Kidney epithelial cell (primary cell): ENCODE measurements at regions not wholly inside any gene's neighbourhood (a gene's known extent, or its start where the extent isn't known, plus 50 kb on each side); places are given as distances from the start of the nearest gene placed in this dataset.

Experiments
- DNase-seq: peaks from one replicate; pipeline ENCODE4 v3.0.0-alpha.2; 2010; ENCODE audit warnings: low read depth
- H3K27me3 ChIP-seq: 2 replicates; pipeline ENCODE4 v1.6.0; 2011; ENCODE audit warnings: low read length; ENCODE audit not compliant: control insufficient read depth, insufficient read depth
- H3K36me3 ChIP-seq: 2 replicates; pipeline ENCODE4 v1.5.1; 2011; ENCODE audit warnings: low read length; ENCODE audit not compliant: control insufficient read depth, insufficient read depth
- H3K4me3 ChIP-seq: 2 replicates; pipeline ENCODE4 v1.5.1; 2011; ENCODE audit warnings: low read depth, mild to moderate bottlenecking, control low read depth, low read length
- CTCF ChIP-seq: IDR thresholded peaks from 2 replicates; pipeline ENCODE4 v1.5.1; 2011; ENCODE audit warnings: mild to moderate bottlenecking, moderate library complexity, low read length, control low read depth, inconsistent platforms; ENCODE audit not compliant: insufficient read depth, poor library complexity, severe bottlenecking

GRCh38 chr13:30850867-30851211 lies 55.2 kb upstream of the MEDAG start:
- Histone ChIP-seq H3K36me3 (no peaks in the 10 kb centered on the region), H3K27me3 (no peaks in the 10 kb centered on the region), H3K4me3 (no peak overlapping the region)
- DNase-seq: no peak
- no peak for TF ChIP-seq CTCF

- no peak for TF ChIP-seq CTCF
- H3K4me3 ChIP-seq: no peak overlapping the region
- H3K27me3 ChIP-seq: no peaks in the 10 kb centered on the region
- DNase-seq: no peak
- H3K36me3 ChIP-seq: no peaks in the 10 kb centered on the region
Observed at GRCh38 chr13:30851697-30852096, 54.4 kb upstream of the MEDAG start.

GRCh38 chr13:30855569-30855968 lies 50.5 kb upstream of the MEDAG start:
- no peak for TF ChIP-seq CTCF
- no peak for DNase-seq
- Histone ChIP-seq H3K4me3 (no peak overlapping the region), H3K27me3 (no peaks in the 10 kb centered on the region), H3K36me3 (no peaks in the 10 kb centered on the region)

GRCh38 chr13:30856005-30856790 lies 49.9 kb upstream of the MEDAG start:
- DNase-seq: no peak
- H3K36me3 ChIP-seq: no peaks in the 10 kb centered on the region
- no peak overlapping the region for H3K4me3 ChIP-seq
- TF ChIP-seq CTCF: no peak
- H3K27me3 ChIP-seq: no peaks in the 10 kb centered on the region
